ENCODE measurements at regions not wholly inside any gene's neighbourhood (a gene's known extent, or its start where the extent isn't known, plus 50 kb on each side); places are given as distances from the start of the nearest gene placed in this dataset.

GRCh38 chr2:88815697-88816096 is 124.2 kb downstream of the RPIA start (continued):
- TF ChIP-seq REST (IDR thresholded peaks at IDR 0.05; ENCODE audit: unreplicated experiment): no peak
- TF ChIP-seq CTCF (conservative IDR thresholded peaks at IDR 0.05; ENCODE audit: low read depth in 2 of 2): no peak
- TF ChIP-seq NANOG (IDR thresholded peaks at IDR 0.05; ENCODE audit: borderline replicate concordance): no peak
- no peak for TF ChIP-seq ETS1 (IDR thresholded peaks at IDR 0.05)
- no peak for TF ChIP-seq ZNF114 (CRISPR knock-in tag; IDR thresholded peaks at IDR 0.05)

GRCh38 chr2:88818381-88818780 is 126.9 kb downstream of the RPIA start:
- no peak for ATAC-seq
- H3K27me3 ChIP-seq (ENCODE audit: insufficient read depth): no peaks in the 10 kb centered on the region
- H3K4me3 ChIP-seq: no peak overlapping the region
- Mint-ChIP-seq H3K9me3 (peaks cover 51% of the 10 kb centered on the region), H3K27me3 (ENCODE audit: insufficient read depth, low read depth, poor library complexity) (peaks cover 4% of the 10 kb centered on the region), H3K36me3 (ENCODE audit: low read depth) (peaks cover 14% of the 10 kb centered on the region; the same call in 2 of the 3 replicates), H3K4me3 (no peak overlapping the region), H3K4me1 (no peaks in the 10 kb centered on the region), H3K27ac (no peak overlapping the region)
- H3K79me2 ChIP-seq (replicated peaks; ENCODE audit: insufficient read depth): no peaks in the 10 kb centered on the region
- DNase-seq (ENCODE audit: low spot score): no peak
- no peaks in the 10 kb centered on the region for H3K9me2 ChIP-seq (ENCODE audit: insufficient read depth)
- no peak for TF ChIP-seq JUNB (IDR thresholded peaks at IDR 0.05; ENCODE audit: unreplicated experiment)
- TF ChIP-seq REST (IDR thresholded peaks at IDR 0.05; ENCODE audit: unreplicated experiment): no peak
- no peak overlapping the region for H3K27ac ChIP-seq (ENCODE audit: low read depth)
- no peak overlapping the region for H2AFZ ChIP-seq
- no peaks in the 10 kb centered on the region for H3K4me1 ChIP-seq (ENCODE audit: insufficient read depth)
- H4K20me1 ChIP-seq (replicated peaks; ENCODE audit: insufficient read depth): no peaks in the 10 kb centered on the region
- H3K36me3 ChIP-seq (ENCODE audit: insufficient read depth): 0 out of 2 replicates have a peak, but pooled peaks cover 3% of the 10 kb centered on the region
- no peaks in the 10 kb centered on the region for H3F3A ChIP-seq (replicated peaks; ENCODE audit: low read depth)
- H3K4me2 ChIP-seq: no peak overlapping the region
